Brain microvascular endothelial cell (primary cell): ENCODE measurements at regions not wholly inside any gene's neighbourhood (a gene's known extent, or its start where the extent isn't known, plus 50 kb on each side); places are given as distances from the start of the nearest gene placed in this dataset.

Source experiments
- DNase-seq: peaks from one replicate; pipeline ENCODE4 v3.0.0-alpha.2; 2020
- H3K27ac ChIP-seq: fragments of 250-450 bp; sonication (Bioruptor Pico); 2 replicates; pipeline ENCODE4 v1.5.1; 2020; ENCODE audit warnings: mild to moderate bottlenecking, moderate library complexity
- H3K27me3 ChIP-seq: fragments of 250-450 bp; sonication (Bioruptor Pico); replicated peaks from 2 replicates; pipeline ENCODE4 v1.5.1; 2020; ENCODE audit warnings: mild to moderate bottlenecking
- H3K36me3 ChIP-seq: fragments of 250-450 bp; sonication (Bioruptor Pico); replicated peaks from 2 replicates; pipeline ENCODE4 v1.5.1; 2020; ENCODE audit warnings: mild to moderate bottlenecking
- H3K4me3 ChIP-seq: 2 replicates; pipeline ENCODE4 v1.5.1; 2011; ENCODE audit warnings: low read depth, mild to moderate bottlenecking, control low read depth, low read length, moderate library complexity
- in situ Hi-C: cut with HindIII; loops from 2 replicates; pipeline ENCODE4 v1.10.0; 2017; ENCODE audit warnings: low sequenced_read_pairs, low pct_ligation_motif_present
- TF ChIP-seq, protein P1 (sequence below): IDR thresholded peaks from 2 replicates; pipeline ENCODE4 v1.5.1; 2011; ENCODE audit warnings: low read depth, mild to moderate bottlenecking, moderate library complexity, low read length, control low read depth, inconsistent platforms; ENCODE audit errors: missing control alignments

DNA sequence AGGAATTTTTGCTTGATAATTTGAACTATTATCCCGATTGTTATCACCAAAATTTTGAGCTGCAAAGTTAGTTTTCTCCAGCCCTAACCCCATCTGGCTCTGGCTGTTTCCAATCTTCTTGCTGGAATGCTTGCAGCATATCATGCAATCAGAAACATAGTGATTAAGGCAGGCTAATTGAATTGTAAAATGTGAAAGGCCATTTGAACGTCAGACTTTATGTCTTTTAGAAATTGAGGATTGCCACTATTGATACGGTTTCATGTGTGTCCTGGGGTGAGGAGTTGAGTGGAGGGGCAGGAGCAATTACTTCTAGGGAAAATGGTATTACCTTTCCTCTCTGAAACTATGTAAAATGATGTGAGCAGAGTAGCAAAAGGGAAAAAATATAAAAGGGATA is 1674.5 kb upstream of the LRRTM1 start:
- Histone ChIP-seq H3K4me3 (no peak overlapping the region), H3K27ac (no peak overlapping the region), H3K27me3 (no peaks in the 10 kb centered on the region), H3K36me3 (no peaks in the 10 kb centered on the region)
- no peak for DNase-seq
- TF ChIP-seq, protein P1, sequence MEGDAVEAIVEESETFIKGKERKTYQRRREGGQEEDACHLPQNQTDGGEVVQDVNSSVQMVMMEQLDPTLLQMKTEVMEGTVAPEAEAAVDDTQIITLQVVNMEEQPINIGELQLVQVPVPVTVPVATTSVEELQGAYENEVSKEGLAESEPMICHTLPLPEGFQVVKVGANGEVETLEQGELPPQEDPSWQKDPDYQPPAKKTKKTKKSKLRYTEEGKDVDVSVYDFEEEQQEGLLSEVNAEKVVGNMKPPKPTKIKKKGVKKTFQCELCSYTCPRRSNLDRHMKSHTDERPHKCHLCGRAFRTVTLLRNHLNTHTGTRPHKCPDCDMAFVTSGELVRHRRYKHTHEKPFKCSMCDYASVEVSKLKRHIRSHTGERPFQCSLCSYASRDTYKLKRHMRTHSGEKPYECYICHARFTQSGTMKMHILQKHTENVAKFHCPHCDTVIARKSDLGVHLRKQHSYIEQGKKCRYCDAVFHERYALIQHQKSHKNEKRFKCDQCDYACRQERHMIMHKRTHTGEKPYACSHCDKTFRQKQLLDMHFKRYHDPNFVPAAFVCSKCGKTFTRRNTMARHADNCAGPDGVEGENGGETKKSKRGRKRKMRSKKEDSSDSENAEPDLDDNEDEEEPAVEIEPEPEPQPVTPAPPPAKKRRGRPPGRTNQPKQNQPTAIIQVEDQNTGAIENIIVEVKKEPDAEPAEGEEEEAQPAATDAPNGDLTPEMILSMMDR, result no peak
- in situ Hi-C loops, result no loop called here

DNA sequence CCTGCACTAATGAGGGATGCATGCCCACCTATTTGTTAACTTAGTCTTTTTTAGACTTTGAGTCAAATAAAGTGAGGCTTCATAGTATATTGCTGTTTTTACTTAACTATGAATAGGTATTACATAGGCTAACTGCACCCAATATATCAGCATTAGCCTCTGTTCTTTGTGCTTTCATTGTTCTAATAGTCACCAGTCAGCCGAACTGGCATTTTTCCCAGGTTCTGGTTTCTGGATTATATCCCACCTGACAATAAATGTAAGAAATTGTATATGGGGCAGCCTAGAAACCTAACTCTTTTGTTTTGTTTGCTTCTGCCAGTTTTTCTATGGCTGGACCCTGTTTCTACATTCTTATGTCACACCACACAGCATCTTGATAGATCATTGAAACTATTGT is 1672.4 kb upstream of the LRRTM1 start:
- no peak overlapping the region for H3K4me3 ChIP-seq
- H3K36me3 ChIP-seq, result no peaks in the 10 kb centered on the region
- in situ Hi-C loops, result no loop called here
- no peaks in the 10 kb centered on the region for H3K27me3 ChIP-seq
- DNase-seq, result no peak
- H3K27ac ChIP-seq, result no peak overlapping the region
- TF ChIP-seq, protein P1, result no peak

DNA sequence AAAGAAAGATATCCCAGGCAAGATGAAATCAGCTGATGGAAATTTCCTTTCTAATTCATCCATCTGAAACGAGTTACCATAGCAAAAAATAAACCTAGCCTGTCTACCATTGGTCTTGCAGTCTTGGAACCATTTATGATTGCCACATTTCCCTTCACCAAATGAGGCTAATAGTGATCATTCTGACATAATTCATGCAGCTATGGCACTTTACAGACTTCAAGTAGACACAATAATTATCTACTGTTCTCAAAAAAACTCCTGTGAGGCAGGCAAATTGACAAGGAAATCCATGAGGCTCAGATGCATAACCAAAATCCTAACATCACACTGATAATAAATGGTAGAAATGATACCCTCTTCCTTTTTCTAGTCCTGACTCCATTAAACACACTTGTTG is 1669.7 kb upstream of the LRRTM1 start:
- Histone ChIP-seq H3K27me3 (no peaks in the 10 kb centered on the region), H3K4me3 (no peak overlapping the region), H3K27ac (no peak overlapping the region), H3K36me3 (no peaks in the 10 kb centered on the region)
- no peak for DNase-seq
- TF ChIP-seq, protein P1, result no peak
- in situ Hi-C loops, result no loop called here

GRCh38 chr2:81942876-81943275 is 1638.3 kb upstream of the LRRTM1 start:
- H3K36me3 ChIP-seq, result no peaks in the 10 kb centered on the region
- no peak overlapping the region for H3K4me3 ChIP-seq
- DNase-seq, result no peak
- H3K27ac ChIP-seq, result no peak overlapping the region
- no peaks in the 10 kb centered on the region for H3K27me3 ChIP-seq
- TF ChIP-seq, protein P1, result no peak
- in situ Hi-C loops, result no loop called here

GRCh38 chr2:81942136-81942680 is 1637.7 kb upstream of the LRRTM1 start:
- TF ChIP-seq, protein P1, result no peak
- no peak for DNase-seq
- H3K27me3 ChIP-seq, result no peaks in the 10 kb centered on the region
- no peaks in the 10 kb centered on the region for H3K36me3 ChIP-seq
- no peak overlapping the region for H3K27ac ChIP-seq
- H3K4me3 ChIP-seq, result no peak overlapping the region
- in situ Hi-C loops, result no loop called here

- in situ Hi-C loops, result no loop called here
- H3K4me3 ChIP-seq, result no peak overlapping the region
- H3K27me3 ChIP-seq, result no peaks in the 10 kb centered on the region
- no peak for DNase-seq
- H3K36me3 ChIP-seq, result no peaks in the 10 kb centered on the region
- TF ChIP-seq, protein P1, result no peak
- no peak overlapping the region for H3K27ac ChIP-seq
These were observed 1635.9 kb upstream of the LRRTM1 start for GRCh38 chr2:81940266-81940955.
